Naive B cell (primary cell): ENCODE measurements at regions not wholly inside any gene's neighbourhood (a gene's known extent, or its start where the extent isn't known, plus 50 kb on each side); places are given as distances from the start of the nearest gene placed in this dataset.

Experiments
- ATAC-seq, 2 donors: fragments of 150-1000 bp; cut with Tn5 transposase; 2 replicates each; pipeline ENCODE4 v1.10.0; 2021; ENCODE audit warnings: low read depth in 2 of 2, mild to moderate bottlenecking in 2 of 2, moderate library complexity in 2 of 2
- DNase-seq: peaks from one replicate; pipeline ENCODE4 v3.0.0; 2022
- H3K27ac Mint-ChIP-seq, 6 donors: one replicate each; pipeline ENCODE4 v1.8.0; 2020 to 2022; ENCODE audit warnings: mild to moderate bottlenecking in 6 of 6, mixed read lengths in 6 of 6, moderate library complexity in 5 of 6, inconsistent platforms in 2 of 6
- H3K27me3 Mint-ChIP-seq, 3 donors: one replicate each; pipeline ENCODE4 v1.8.0; 2021 to 2022; ENCODE audit warnings: mixed read lengths in 3 of 3, mild to moderate bottlenecking in 1 of 3
- H3K36me3 Mint-ChIP-seq, 2 donors: one replicate each; pipeline ENCODE4 v1.8.0; 2020 to 2022; ENCODE audit warnings: mixed read lengths in 2 of 2, inconsistent platforms in 1 of 2, mild to moderate bottlenecking in 1 of 2
- H3K4me1 Mint-ChIP-seq, 3 donors: one replicate each; pipeline ENCODE4 v1.8.0; 2020 to 2022; ENCODE audit warnings: mixed read lengths in 3 of 3, inconsistent platforms in 1 of 3, mild to moderate bottlenecking in 1 of 3, moderate library complexity in 1 of 3
- H3K4me3 Mint-ChIP-seq, 8 donors: one replicate each; pipeline ENCODE4 v1.8.0; 2020 to 2022; ENCODE audit warnings: mild to moderate bottlenecking in 8 of 8, mixed read lengths in 8 of 8, moderate library complexity in 8 of 8, inconsistent platforms in 2 of 8
- H3K9me3 Mint-ChIP-seq, 7 donors: one replicate each; pipeline ENCODE4 v1.8.0; 2020 to 2022; ENCODE audit warnings: mixed read lengths in 7 of 7, mild to moderate bottlenecking in 5 of 7, inconsistent platforms in 2 of 7, moderate library complexity in 1 of 7

GRCh38 chr3:139095803-139096466 is 51.2 kb upstream of the PRR23C start:
- Mint-ChIP-seq H3K27ac (no peak overlapping the region), H3K4me3 (no peak overlapping the region)

GRCh38 chr3:139096670-139097069 is 52.0 kb upstream of the PRR23C start:
- H3K27ac Mint-ChIP-seq, result no peak overlapping the region
- H3K27me3 Mint-ChIP-seq, result peaks cover 18 to 31% (median 21%) of the 10 kb centered on the region in 3 donors
- peaks cover 4 to 32% (median 12%) of the 10 kb centered on the region in 7 donors for H3K9me3 Mint-ChIP-seq
- ATAC-seq, result no peak
- DNase-seq, result no peak
- H3K4me1 Mint-ChIP-seq, result no peaks in the 10 kb centered on the region
- no peaks in the 10 kb centered on the region for H3K36me3 Mint-ChIP-seq
- H3K4me3 Mint-ChIP-seq, result no peak overlapping the region

More at GRCh38 chr3:139095803-139096466, 51.2 kb upstream of the PRR23C start:
- H3K4me1 Mint-ChIP-seq, result no peaks in the 10 kb centered on the region
- peaks cover 4 to 32% (median 12%) of the 10 kb centered on the region in 7 donors for H3K9me3 Mint-ChIP-seq
- DNase-seq (no peak), ATAC-seq (no peak)
- peaks cover 18 to 29% (median 21%) of the 10 kb centered on the region in 3 donors for H3K27me3 Mint-ChIP-seq
- no peaks in the 10 kb centered on the region for H3K36me3 Mint-ChIP-seq

GRCh38 chr3:139098391-139098790 is 53.7 kb upstream of the PRR23C start:
- DNase-seq (no peak), ATAC-seq (no peak)
- Mint-ChIP-seq H3K9me3 (peaks cover 0 to 16% (median 6%) of the 10 kb centered on the region in 7 donors), H3K4me1 (no peaks in the 10 kb centered on the region), H3K27me3 (peaks cover 11 to 30% (median 18%) of the 10 kb centered on the region in 3 donors), H3K36me3 (no peaks in the 10 kb centered on the region), H3K4me3 (no peak overlapping the region), H3K27ac (no peak overlapping the region)

- Mint-ChIP-seq H3K9me3 (peaks cover 0 to 12% (median 5%) of the 10 kb centered on the region in 7 donors), H3K27ac (no peak overlapping the region), H3K4me1 (no peaks in the 10 kb centered on the region), H3K27me3 (peaks cover 5 to 28% (median 10%) of the 10 kb centered on the region in 3 donors), H3K36me3 (no peaks in the 10 kb centered on the region), H3K4me3 (peak overlapping the region in 1 of 8 donors; percentile 6)
- no peak for ATAC-seq
- DNase-seq, result no peak
These were observed 55.5 kb upstream of the PRR23C start for GRCh38 chr3:139099968-139100817.

GRCh38 chr3:139100821-139101220 is 56.1 kb upstream of the PRR23C start:
- Mint-ChIP-seq H3K9me3 (peaks cover 0 to 12% (median 5%) of the 10 kb centered on the region in 7 donors), H3K27ac (no peak overlapping the region), H3K4me1 (no peaks in the 10 kb centered on the region)

GRCh38 chr3:139101396-139101795 is 56.7 kb upstream of the PRR23C start:
- ATAC-seq, result no peak

More at GRCh38 chr3:139100821-139101220, 56.1 kb upstream of the PRR23C start:
- DNase-seq (no peak), ATAC-seq (no peak)
- Mint-ChIP-seq H3K27me3 (peaks cover 4 to 31% (median 7%) of the 10 kb centered on the region in 3 donors), H3K4me3 (no peak overlapping the region), H3K36me3 (no peaks in the 10 kb centered on the region)

GRCh38 chr3:139103484-139103883 is 58.8 kb upstream of the PRR23C start:
- H3K27ac Mint-ChIP-seq, result no peak overlapping the region
- H3K9me3 Mint-ChIP-seq, result peaks cover 0 to 7% (median 3%) of the 10 kb centered on the region in 7 donors
- no peaks in the 10 kb centered on the region for H3K4me1 Mint-ChIP-seq
- H3K4me3 Mint-ChIP-seq, result no peak overlapping the region
- H3K27me3 Mint-ChIP-seq, result peaks cover 0 to 41% (median 0%) of the 10 kb centered on the region in 3 donors
- no peak for ATAC-seq
- DNase-seq, result no peak
- H3K36me3 Mint-ChIP-seq, result no peaks in the 10 kb centered on the region

More at GRCh38 chr3:139101396-139101795, 56.7 kb upstream of the PRR23C start:
- Mint-ChIP-seq H3K9me3 (peaks cover 0 to 12% (median 5%) of the 10 kb centered on the region in 7 donors), H3K4me1 (no peaks in the 10 kb centered on the region), H3K27me3 (peaks cover 4 to 33% (median 6%) of the 10 kb centered on the region in 3 donors), H3K27ac (no peak overlapping the region), H3K4me3 (no peak overlapping the region), H3K36me3 (no peaks in the 10 kb centered on the region)
- no peak for DNase-seq

GRCh38 chr3:139104062-139104461 is 59.4 kb upstream of the PRR23C start:
- H3K4me1 Mint-ChIP-seq, result no peaks in the 10 kb centered on the region
- peaks cover 0 to 1% (median 0%) of the 10 kb centered on the region in 7 donors for H3K9me3 Mint-ChIP-seq
- H3K27me3 Mint-ChIP-seq, result peaks cover 0 to 41% (median 0%) of the 10 kb centered on the region in 3 donors
- H3K27ac Mint-ChIP-seq, result no peak overlapping the region
- ATAC-seq (no peak), DNase-seq (no peak)
- H3K36me3 Mint-ChIP-seq, result no peaks in the 10 kb centered on the region
- no peak overlapping the region for H3K4me3 Mint-ChIP-seq

GRCh38 chr3:139105154-139105702 is 60.5 kb upstream of the PRR23C start:
- Mint-ChIP-seq H3K9me3 (peaks cover 0 to 1% (median 0%) of the 10 kb centered on the region in 7 donors), H3K4me3 (no peak overlapping the region), H3K36me3 (no peaks in the 10 kb centered on the region), H3K4me1 (no peaks in the 10 kb centered on the region), H3K27ac (no peak overlapping the region), H3K27me3 (peaks cover 0 to 34% (median under 1%) of the 10 kb centered on the region in 3 donors)
- DNase-seq, result no peak
- ATAC-seq, result no peak

- Mint-ChIP-seq H3K27ac (no peak overlapping the region), H3K4me3 (no peak overlapping the region), H3K27me3 (peaks cover 0 to 28% (median 10%) of the 10 kb centered on the region in 3 donors), H3K9me3 (peaks cover 0 to 1% (median 0%) of the 10 kb centered on the region in 7 donors), H3K36me3 (no peaks in the 10 kb centered on the region), H3K4me1 (peaks cover 0 to 3% (median 3%) of the 10 kb centered on the region in 3 donors)
- DNase-seq, result no peak
- ATAC-seq, result no peak
These were observed 61.6 kb upstream of the PRR23C start for GRCh38 chr3:139106013-139106932.

GRCh38 chr3:139107424-139108252 is 62.9 kb upstream of the PRR23C start:
- no peak overlapping the region for H3K27ac Mint-ChIP-seq
- H3K4me3 Mint-ChIP-seq, result no peak overlapping the region
- no peaks in the 10 kb centered on the region for H3K9me3 Mint-ChIP-seq
- no peaks in the 10 kb centered on the region for H3K36me3 Mint-ChIP-seq
- DNase-seq (no peak), ATAC-seq (no peak)
- peaks cover 3 to 11% (median 5%) of the 10 kb centered on the region in 3 donors for H3K4me1 Mint-ChIP-seq
- peaks cover 5 to 27% (median 21%) of the 10 kb centered on the region in 3 donors for H3K27me3 Mint-ChIP-seq
